Naive thymus-derived CD8-positive, alpha-beta T cell (primary cell): ENCODE measurements at regions not wholly inside any gene's neighbourhood (a gene's known extent, or its start where the extent isn't known, plus 50 kb on each side); places are given as distances from the start of the nearest gene placed in this dataset.
"Not testable (repeated sequence)": the region's sequence is repeated elsewhere in the genome, so short reads cannot be mapped to it uniquely, and the experiment has no call there.

Source experiments
- ATAC-seq, 2 donors: fragments of 150-1000 bp; cut with Tn5 transposase in 1 of 2; sonication (Bioruptor Pico), chemical (Tn5 transposase) in 1 of 2; 1 replicate in 1 of 2; 2 replicates in 1 of 2; pipeline ENCODE4 v1.10.0; 2021; ENCODE audit warnings: mild to moderate bottlenecking in 2 of 2, moderate library complexity in 2 of 2
- POLR2A ChIA-PET: fragments of 350-600 bp; sonication (Branson Sonifier 250); formaldehyde crosslinking; loops from one replicate; lab custom pipeline; 2021; ENCODE audit warnings: antibody characterized with exemption; lab: Charles Lee
- DNase-seq, 10 donors: peaks; one replicate each; pipeline versions ENCODE4 v3.0.0 to v3.0.0-alpha.2; 2020 to 2022
- H3K27ac Mint-ChIP-seq, 10 donors: one replicate each; pipeline ENCODE4 v1.8.0; 2020 to 2022; ENCODE audit warnings: mild to moderate bottlenecking in 10 of 10, mixed read lengths in 10 of 10, moderate library complexity in 4 of 10, inconsistent platforms in 1 of 10
- H3K27me3 Mint-ChIP-seq, 5 donors: one replicate each; pipeline ENCODE4 v1.8.0; 2021 to 2022; ENCODE audit warnings: mixed read lengths in 5 of 5
- H3K36me3 Mint-ChIP-seq, 3 donors: one replicate each; pipeline ENCODE4 v1.8.0; 2020 to 2022; ENCODE audit warnings: mixed read lengths in 3 of 3, mild to moderate bottlenecking in 2 of 3, inconsistent platforms in 1 of 3
- H3K4me1 Mint-ChIP-seq, 4 donors: one replicate each; pipeline ENCODE4 v1.8.0; 2021 to 2022; ENCODE audit warnings: mixed read lengths in 4 of 4
- H3K4me3 Mint-ChIP-seq, 10 donors: one replicate each; pipeline ENCODE4 v1.8.0; 2020 to 2022; ENCODE audit warnings: mild to moderate bottlenecking in 10 of 10, mixed read lengths in 10 of 10, moderate library complexity in 6 of 10, inconsistent platforms in 1 of 10
- H3K9me3 Mint-ChIP-seq, 9 donors: one replicate each; pipeline ENCODE4 v1.8.0; 2020 to 2022; ENCODE audit warnings: mixed read lengths in 9 of 9, mild to moderate bottlenecking in 3 of 9, inconsistent platforms in 1 of 9, moderate library complexity in 1 of 9

GRCh38 chr1:94769551-94769950 is 50.6 kb upstream of the SLC44A3 start:
- POLR2A ChIA-PET, result no interaction called here
- H3K9me3 Mint-ChIP-seq, result peaks cover 0 to 7% (median 4%) of the 10 kb centered on the region in 9 donors
- no peaks in the 10 kb centered on the region for H3K36me3 Mint-ChIP-seq
- H3K4me3 Mint-ChIP-seq, result no peak overlapping the region
- ATAC-seq (no peak), DNase-seq (no peak)
- peaks cover 0 to 8% (median 4%) of the 10 kb centered on the region in 5 donors for H3K27me3 Mint-ChIP-seq
- H3K27ac Mint-ChIP-seq, result no peak overlapping the region
- H3K4me1 Mint-ChIP-seq, result peaks cover 0 to 7% (median 0%) of the 10 kb centered on the region in 4 donors

- Mint-ChIP-seq H3K27me3 (peaks cover 0 to 4% (median 0%) of the 10 kb centered on the region in 5 donors), H3K27ac (no peak overlapping the region), H3K36me3 (no peaks in the 10 kb centered on the region), H3K4me1 (peaks cover 0 to 3% (median 0%) of the 10 kb centered on the region in 4 donors), H3K4me3 (no peak overlapping the region), H3K9me3 (peaks cover 0 to 10% (median 4%) of the 10 kb centered on the region in 9 donors)
- ATAC-seq (no peak), DNase-seq (no peak)
- POLR2A ChIA-PET, result no interaction called here
Observed at GRCh38 chr1:94768036-94768435, 52.1 kb upstream of the SLC44A3 start.

- POLR2A ChIA-PET, result no interaction called here
- ATAC-seq, result no peak
- no peak for DNase-seq
- Mint-ChIP-seq H3K9me3 (peaks cover 0 to 10% (median 4%) of the 10 kb centered on the region in 9 donors), H3K4me3 (no peak overlapping the region), H3K36me3 (no peaks in the 10 kb centered on the region), H3K27me3 (peaks cover 0 to 10% (median 0%) of the 10 kb centered on the region in 5 donors), H3K27ac (no peak overlapping the region), H3K4me1 (no peaks in the 10 kb centered on the region)
Observed at GRCh38 chr1:94765958-94766357, 54.2 kb upstream of the SLC44A3 start.

- DNase-seq (no peak), ATAC-seq (no peak)
- peaks cover 0 to 12% (median 3%) of the 10 kb centered on the region in 9 donors for H3K9me3 Mint-ChIP-seq
- H3K4me3 Mint-ChIP-seq, result no peak overlapping the region
- POLR2A ChIA-PET, result no interaction called here
- peaks cover 0 to 10% (median 0%) of the 10 kb centered on the region in 3 donors for H3K36me3 Mint-ChIP-seq
- H3K27ac Mint-ChIP-seq, result no peak overlapping the region
- peaks cover 12 to 26% (median 20%) of the 10 kb centered on the region in 5 donors for H3K27me3 Mint-ChIP-seq
- H3K4me1 Mint-ChIP-seq, result peaks cover 0 to 2% (median 0%) of the 10 kb centered on the region in 4 donors
Observed at GRCh38 chr1:94759188-94759587, 61.0 kb upstream of the SLC44A3 start.

GRCh38 chr1:94757931-94758330 is 62.2 kb upstream of the SLC44A3 start:
- H3K4me1 Mint-ChIP-seq, result peaks cover 0 to 2% (median 0%) of the 10 kb centered on the region in 4 donors
- H3K36me3 Mint-ChIP-seq, result peaks cover 0 to 14% (median 0%) of the 10 kb centered on the region in 3 donors
- peaks cover 12 to 31% (median 20%) of the 10 kb centered on the region in 5 donors for H3K27me3 Mint-ChIP-seq
- ATAC-seq, result no peak
- H3K4me3 Mint-ChIP-seq, result no peak overlapping the region
- H3K27ac Mint-ChIP-seq, result no peak overlapping the region
- DNase-seq, result no peak
- POLR2A ChIA-PET, result no interaction called here
- peaks cover 0 to 12% (median 1%) of the 10 kb centered on the region in 9 donors for H3K9me3 Mint-ChIP-seq

GRCh38 chr1:94755675-94756074 is 64.5 kb upstream of the SLC44A3 start:
- H3K4me3 Mint-ChIP-seq, result no peak overlapping the region
- H3K4me1 Mint-ChIP-seq, result peaks cover 0 to 2% (median 0%) of the 10 kb centered on the region in 4 donors
- POLR2A ChIA-PET, result no interaction called here
- DNase-seq (no peak), ATAC-seq (no peak)
- H3K9me3 Mint-ChIP-seq, result peaks cover 0 to 13% (median 1%) of the 10 kb centered on the region in 9 donors
- H3K36me3 Mint-ChIP-seq, result peaks cover 0 to 14% (median 0%) of the 10 kb centered on the region in 3 donors
- peak overlapping the region in 1 of 10 donors; percentile 5 for H3K27ac Mint-ChIP-seq
- peaks cover 12 to 31% (median 19%) of the 10 kb centered on the region in 5 donors for H3K27me3 Mint-ChIP-seq

GRCh38 chr1:94755016-94755415 is 65.1 kb upstream of the SLC44A3 start:
- H3K4me1 Mint-ChIP-seq, DNase-seq, ATAC-seq, POLR2A ChIA-PET, H3K4me3 Mint-ChIP-seq: not testable (repeated sequence)
- H3K27ac Mint-ChIP-seq, result peak overlapping the region in 1 of 10 donors; percentile 15
- H3K36me3 Mint-ChIP-seq, result peaks cover 0 to 14% (median 0%) of the 10 kb centered on the region in 3 donors
- peaks cover 0 to 13% (median 1%) of the 10 kb centered on the region in 9 donors for H3K9me3 Mint-ChIP-seq
- peaks cover 12 to 31% (median 19%) of the 10 kb centered on the region in 5 donors for H3K27me3 Mint-ChIP-seq

- peaks cover 0 to 11% (median 0%) of the 10 kb centered on the region in 3 donors for H3K36me3 Mint-ChIP-seq
- no peak for DNase-seq
- no peak overlapping the region for H3K27ac Mint-ChIP-seq
- peaks cover 0 to 13% (median 2%) of the 10 kb centered on the region in 9 donors for H3K9me3 Mint-ChIP-seq
- peaks cover 0 to 2% (median 0%) of the 10 kb centered on the region in 4 donors for H3K4me1 Mint-ChIP-seq
- POLR2A ChIA-PET, result no interaction called here
- peaks cover 9 to 31% (median 17%) of the 10 kb centered on the region in 5 donors for H3K27me3 Mint-ChIP-seq
- H3K4me3 Mint-ChIP-seq, result no peak overlapping the region
- ATAC-seq, result no peak
Observed at GRCh38 chr1:94754570-94754969, 65.6 kb upstream of the SLC44A3 start.

- Mint-ChIP-seq H3K36me3 (peaks cover 0 to 11% (median 0%) of the 10 kb centered on the region in 3 donors), H3K27ac (no peak overlapping the region), H3K4me1 (peaks cover 0 to 2% (median 0%) of the 10 kb centered on the region in 4 donors), H3K27me3 (peaks cover 9 to 31% (median 17%) of the 10 kb centered on the region in 5 donors), H3K9me3 (peaks cover 0 to 16% (median 6%) of the 10 kb centered on the region in 9 donors), H3K4me3 (no peak overlapping the region)
- no peak for ATAC-seq
- no peak for DNase-seq
- POLR2A ChIA-PET, result no interaction called here
Observed at GRCh38 chr1:94754095-94754494, 66.1 kb upstream of the SLC44A3 start.

GRCh38 chr1:94753171-94753972 is 66.8 kb upstream of the SLC44A3 start:
- Mint-ChIP-seq H3K4me3 (no peak overlapping the region), H3K27ac (no peak overlapping the region), H3K36me3 (peaks cover 0 to 16% (median 0%) of the 10 kb centered on the region in 3 donors), H3K9me3 (peaks cover 0 to 19% (median 8%) of the 10 kb centered on the region in 9 donors), H3K27me3 (peaks cover 7 to 31% (median 17%) of the 10 kb centered on the region in 5 donors), H3K4me1 (peaks cover 0 to 2% (median 0%) of the 10 kb centered on the region in 4 donors)
- ATAC-seq (no peak), DNase-seq (no peak)
- POLR2A ChIA-PET, result no interaction called here

GRCh38 chr1:94751483-94751882 is 68.7 kb upstream of the SLC44A3 start:
- H3K36me3 Mint-ChIP-seq, result peaks cover 0 to 20% (median 0%) of the 10 kb centered on the region in 3 donors
- H3K4me3 Mint-ChIP-seq, ATAC-seq, POLR2A ChIA-PET, DNase-seq, H3K4me1 Mint-ChIP-seq, H3K27ac Mint-ChIP-seq: not testable (repeated sequence)
- H3K27me3 Mint-ChIP-seq, result peaks cover 10 to 31% (median 15%) of the 10 kb centered on the region in 5 donors
- peaks cover 0 to 19% (median 8%) of the 10 kb centered on the region in 9 donors for H3K9me3 Mint-ChIP-seq

- DNase-seq, result no peak
- no peak for ATAC-seq
- H3K27ac Mint-ChIP-seq, result no peak overlapping the region
- H3K9me3 Mint-ChIP-seq, result peaks cover 0 to 14% (median 6%) of the 10 kb centered on the region in 9 donors
- peaks cover 0 to 11% (median 0%) of the 10 kb centered on the region in 3 donors for H3K36me3 Mint-ChIP-seq
- peaks cover 0 to 20% (median 6%) of the 10 kb centered on the region in 5 donors for H3K27me3 Mint-ChIP-seq
- H3K4me3 Mint-ChIP-seq, result no peak overlapping the region
- POLR2A ChIA-PET, result no interaction called here
- peaks cover 0 to 1% (median 0%) of the 10 kb centered on the region in 4 donors for H3K4me1 Mint-ChIP-seq
Observed at GRCh38 chr1:94746635-94747525, 73.3 kb upstream of the SLC44A3 start.
